Skeletal muscle tissue (tissue), 3 donors: ENCODE measurements at regions not wholly inside any gene's neighbourhood (a gene's known extent, or its start where the extent isn't known, plus 50 kb on each side); places are given as distances from the start of the nearest gene placed in this dataset.

Experiments
- H3K27ac ChIP-seq: one replicate; pipeline ENCODE4 v1.7.0; 2013; ENCODE audit warnings: mild to moderate bottlenecking, low read depth, low read length, inconsistent platforms
- H3K27me3 ChIP-seq, 3 donors: one replicate each; pipeline ENCODE4 v1.7.0; 2013; ENCODE audit warnings: low read length in 3 of 3; ENCODE audit not compliant: control insufficient read depth in 3 of 3, insufficient read depth in 3 of 3
- H3K36me3 ChIP-seq, 3 donors: one replicate each; pipeline ENCODE4 v1.7.0; 2013; ENCODE audit warnings: low read length in 3 of 3; ENCODE audit not compliant: control insufficient read depth in 3 of 3, insufficient read depth in 3 of 3
- H3K4me1 ChIP-seq, 3 donors: one replicate each; pipeline ENCODE4 v1.7.0; 2013; ENCODE audit warnings: low read length in 3 of 3, mild to moderate bottlenecking in 3 of 3; ENCODE audit not compliant: control insufficient read depth in 3 of 3, insufficient read depth in 3 of 3
- H3K4me3 ChIP-seq, 3 donors: one replicate each; pipeline ENCODE4 v1.7.0; 2013; ENCODE audit warnings: low read length in 3 of 3
- H3K9ac ChIP-seq, 3 donors: one replicate each; pipeline ENCODE4 v1.7.0; 2013; ENCODE audit warnings: low read length in 3 of 3, mild to moderate bottlenecking in 3 of 3, moderate library complexity in 2 of 3, low read depth in 1 of 3
- H3K9me3 ChIP-seq, 3 donors: one replicate each; pipeline ENCODE4 v1.7.0; 2013; ENCODE audit warnings: low read length in 3 of 3; ENCODE audit not compliant: control insufficient read depth in 3 of 3
- donor health status: Osteomylitis.

- Histone ChIP-seq H3K9ac (peak overlapping the region; percentile 1 to 51 (median 48)), H3K4me1 (peaks cover 15 to 20% (median 17%) of the 10 kb centered on the region in 3 donors), H3K9me3 (no peaks in the 10 kb centered on the region), H3K36me3 (no peaks in the 10 kb centered on the region), H3K27ac (peak overlapping the region; percentile 45), H3K27me3 (no peaks in the 10 kb centered on the region), H3K4me3 (peak overlapping the region; percentile 42 to 51 (median 44))
Measured at GRCh38 chr18:23357996-23358594, 95.0 kb upstream of the RIOK3 start.

- Histone ChIP-seq H3K36me3 (no peaks in the 10 kb centered on the region), H3K27ac (no peak overlapping the region), H3K27me3 (no peaks in the 10 kb centered on the region), H3K4me3 (no peak overlapping the region), H3K9me3 (no peaks in the 10 kb centered on the region), H3K9ac (no peak overlapping the region), H3K4me1 (peaks cover 15 to 20% (median 17%) of the 10 kb centered on the region in 3 donors)
Measured at GRCh38 chr18:23359421-23359820, 93.7 kb upstream of the RIOK3 start.

- Histone ChIP-seq H3K27me3 (no peaks in the 10 kb centered on the region), H3K9me3 (no peaks in the 10 kb centered on the region), H3K9ac (no peak overlapping the region), H3K36me3 (no peaks in the 10 kb centered on the region), H3K4me3 (no peak overlapping the region), H3K4me1 (peaks cover 0 to 7% (median 3%) of the 10 kb centered on the region in 3 donors), H3K27ac (no peak overlapping the region)
Measured at GRCh38 chr18:23363865-23364570, 89.1 kb upstream of the RIOK3 start.

- Histone ChIP-seq H3K9me3 (no peaks in the 10 kb centered on the region), H3K4me1 (peaks cover 0 to 7% (median 3%) of the 10 kb centered on the region in 3 donors), H3K9ac (no peak overlapping the region), H3K4me3 (no peak overlapping the region), H3K27ac (peak overlapping the region; percentile 18), H3K36me3 (no peaks in the 10 kb centered on the region), H3K27me3 (no peaks in the 10 kb centered on the region)
Measured at GRCh38 chr18:23365602-23366001, 87.5 kb upstream of the RIOK3 start.

GRCh38 chr18:23369266-23369665 lies 83.8 kb upstream of the RIOK3 start:
- Histone ChIP-seq H3K9ac (no peak overlapping the region), H3K4me3 (no peak overlapping the region), H3K4me1 (peaks cover 0 to 7% (median 3%) of the 10 kb centered on the region in 3 donors), H3K27me3 (no peaks in the 10 kb centered on the region), H3K36me3 (no peaks in the 10 kb centered on the region), H3K27ac (no peak overlapping the region), H3K9me3 (no peaks in the 10 kb centered on the region)

- no peaks in the 10 kb centered on the region for H3K27me3 ChIP-seq
- H3K9ac ChIP-seq, result no peak overlapping the region
- no peaks in the 10 kb centered on the region for H3K36me3 ChIP-seq
- peaks cover 0 to 3% (median 0%) of the 10 kb centered on the region in 3 donors for H3K4me1 ChIP-seq
- H3K9me3 ChIP-seq, result no peaks in the 10 kb centered on the region
- no peak overlapping the region for H3K27ac ChIP-seq
- H3K4me3 ChIP-seq, result no peak overlapping the region
Measured at GRCh38 chr18:23373570-23373969, 79.5 kb upstream of the RIOK3 start.

GRCh38 chr18:23377669-23378301 lies 75.3 kb upstream of the RIOK3 start:
- Histone ChIP-seq H3K27ac (peak overlapping the region; percentile 38), H3K9me3 (no peaks in the 10 kb centered on the region), H3K9ac (no peak overlapping the region), H3K27me3 (no peaks in the 10 kb centered on the region), H3K4me1 (peaks cover 0 to 5% (median 0%) of the 10 kb centered on the region in 3 donors), H3K4me3 (no peak overlapping the region), H3K36me3 (no peaks in the 10 kb centered on the region)

- Histone ChIP-seq H3K36me3 (peaks cover 0 to 1% (median 0%) of the 10 kb centered on the region in 3 donors), H3K4me1 (peaks cover 0 to 5% (median 0%) of the 10 kb centered on the region in 3 donors), H3K4me3 (no peak overlapping the region), H3K9ac (no peak overlapping the region), H3K9me3 (no peaks in the 10 kb centered on the region), H3K27me3 (no peaks in the 10 kb centered on the region), H3K27ac (peak overlapping the region; percentile 38)
Measured at GRCh38 chr18:23378302-23378686, 74.8 kb upstream of the RIOK3 start.

- H3K36me3 ChIP-seq, result peaks cover 0 to 5% (median 0%) of the 10 kb centered on the region in 3 donors
- H3K9ac ChIP-seq, result no peak overlapping the region
- H3K27ac ChIP-seq, result no peak overlapping the region
- H3K4me3 ChIP-seq, result no peak overlapping the region
- H3K27me3 ChIP-seq, result no peaks in the 10 kb centered on the region
- no peaks in the 10 kb centered on the region for H3K9me3 ChIP-seq
- H3K4me1 ChIP-seq, result peaks cover 0 to 5% (median 0%) of the 10 kb centered on the region in 3 donors
Measured at GRCh38 chr18:23380001-23380550, 73.0 kb upstream of the RIOK3 start.

- no peak overlapping the region for H3K9ac ChIP-seq
Measured at GRCh38 chr18:23380817-23381216, 72.3 kb upstream of the RIOK3 start.

More at GRCh38 chr18:23380817-23381216, 72.3 kb upstream of the RIOK3 start:
- Histone ChIP-seq H3K4me1 (peaks cover 0 to 5% (median 0%) of the 10 kb centered on the region in 3 donors), H3K36me3 (peaks cover 0 to 5% (median 0%) of the 10 kb centered on the region in 3 donors), H3K27me3 (no peaks in the 10 kb centered on the region), H3K9me3 (no peaks in the 10 kb centered on the region), H3K4me3 (no peak overlapping the region), H3K27ac (no peak overlapping the region)
